ENCODE measurements at regions not wholly inside any gene's neighbourhood (a gene's known extent, or its start where the extent isn't known, plus 50 kb on each side); places are given as distances from the start of the nearest gene placed in this dataset.

DNA sequence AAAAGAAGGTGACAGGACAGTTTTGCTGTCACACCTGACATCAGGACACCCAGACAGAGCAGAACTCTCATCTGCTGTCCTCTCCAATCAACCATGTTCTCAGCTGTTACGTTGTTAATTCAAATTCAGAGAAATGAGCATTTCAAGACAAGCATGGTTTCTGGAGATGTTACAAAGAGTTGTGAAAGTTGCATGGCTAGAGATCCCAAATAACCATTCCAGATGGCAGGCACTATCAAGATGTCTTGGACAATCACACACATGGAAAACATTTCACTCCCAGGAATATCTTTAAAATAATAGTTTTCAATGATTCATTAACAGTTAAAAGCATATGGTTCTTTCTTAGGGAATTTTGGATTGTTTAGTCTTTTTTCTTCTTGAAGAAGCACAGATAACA, 533.1 kb downstream of the AGTPBP1 start:
- TF ChIP-seq, protein P1, sequence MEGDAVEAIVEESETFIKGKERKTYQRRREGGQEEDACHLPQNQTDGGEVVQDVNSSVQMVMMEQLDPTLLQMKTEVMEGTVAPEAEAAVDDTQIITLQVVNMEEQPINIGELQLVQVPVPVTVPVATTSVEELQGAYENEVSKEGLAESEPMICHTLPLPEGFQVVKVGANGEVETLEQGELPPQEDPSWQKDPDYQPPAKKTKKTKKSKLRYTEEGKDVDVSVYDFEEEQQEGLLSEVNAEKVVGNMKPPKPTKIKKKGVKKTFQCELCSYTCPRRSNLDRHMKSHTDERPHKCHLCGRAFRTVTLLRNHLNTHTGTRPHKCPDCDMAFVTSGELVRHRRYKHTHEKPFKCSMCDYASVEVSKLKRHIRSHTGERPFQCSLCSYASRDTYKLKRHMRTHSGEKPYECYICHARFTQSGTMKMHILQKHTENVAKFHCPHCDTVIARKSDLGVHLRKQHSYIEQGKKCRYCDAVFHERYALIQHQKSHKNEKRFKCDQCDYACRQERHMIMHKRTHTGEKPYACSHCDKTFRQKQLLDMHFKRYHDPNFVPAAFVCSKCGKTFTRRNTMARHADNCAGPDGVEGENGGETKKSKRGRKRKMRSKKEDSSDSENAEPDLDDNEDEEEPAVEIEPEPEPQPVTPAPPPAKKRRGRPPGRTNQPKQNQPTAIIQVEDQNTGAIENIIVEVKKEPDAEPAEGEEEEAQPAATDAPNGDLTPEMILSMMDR (optimal IDR thresholded peaks at IDR 0.05 in 1 of 3, IDR thresholded peaks at IDR 0.05 in 1 of 3, conservative IDR thresholded peaks at IDR 0.05 in 1 of 3; ENCODE audit: extremely low read depth in 1 of 3, insufficient read depth in 2 of 3, low read length in 3 of 3), result no peak
- TF ChIP-seq EZH2 (IDR thresholded peaks at IDR 0.05; ENCODE audit: low read length), result no peak
